PC-3 (cell line): ENCODE measurements at regions not wholly inside any gene's neighbourhood (a gene's known extent, or its start where the extent isn't known, plus 50 kb on each side); places are given as distances from the start of the nearest gene placed in this dataset.

Experiments used
- ATAC-seq: fragments of 200-7000 bp; cut with Tn5 transposase; 2 replicates; pipeline ENCODE4 v1.9.1; 2020; ENCODE audit warnings: mild to moderate bottlenecking, moderate library complexity
- BruUV-seq: library from RNA; stranded (reverse); fragments of 400-500 nt; replicated peaks from 2 replicates; lab custom pipeline; 2021; lab: Mats Ljungman, UMichigan
- CTCF ChIA-PET: fragments of 300-600 bp; sonication (Branson Sonifier 250); formaldehyde crosslinking; loops from one replicate; lab custom pipeline; 2022; ENCODE audit warnings: antibody characterized with exemption; lab: Charles Lee
- POLR2A ChIA-PET: fragments of 300-600 bp; sonication (Branson Sonifier 250); formaldehyde crosslinking; loops from one replicate; lab custom pipeline; 2022; ENCODE audit warnings: antibody characterized with exemption; ENCODE audit not compliant: unreplicated experiment; lab: Charles Lee
- DNase-seq: peaks from one replicate; pipeline ENCODE4 v3.0.0-alpha.2; 2015
- H2AFZ ChIP-seq: fragments of 300-600 bp; sonication (generic); 2 replicates; pipeline ENCODE4 v1.6.0; 2016; ENCODE audit warnings: antibody characterized with exemption, low read length
- H3F3A ChIP-seq: fragments of 300-600 bp; sonication (generic); one replicate; pipeline ENCODE4 v1.6.0; 2017; ENCODE audit warnings: antibody characterized with exemption, low read length, control low read depth, mild to moderate bottlenecking; ENCODE audit not compliant: unreplicated experiment
- H3K27ac ChIP-seq: fragments of 300-600 bp; sonication (generic); 2 replicates; pipeline ENCODE4 v1.5.1; 2016; ENCODE audit warnings: mild to moderate bottlenecking, low read length
- H3K27me3 ChIP-seq: fragments of 300-600 bp; sonication (generic); 2 replicates; pipeline ENCODE4 v1.6.1; 2016; ENCODE audit warnings: low read length, mixed read lengths
- H3K36me3 ChIP-seq: fragments of 300-600 bp; sonication (generic); 2 replicates; pipeline ENCODE4 v1.6.1; 2016; ENCODE audit warnings: low read depth, mixed run types, low read length, mixed read lengths
- H3K4me1 ChIP-seq: fragments of 300-600 bp; sonication (generic); 2 replicates; pipeline ENCODE4 v1.5.1; 2016; ENCODE audit warnings: low read length; ENCODE audit not compliant: insufficient read depth
- H3K4me2 ChIP-seq: fragments of 300-600 bp; sonication (generic); 2 replicates; pipeline ENCODE4 v1.6.0; 2016; ENCODE audit warnings: low read length
- H3K4me3 ChIP-seq: fragments of 300-600 bp; sonication (generic); 2 replicates; pipeline ENCODE4 v1.5.1; 2016; ENCODE audit warnings: mild to moderate bottlenecking, low read length, mixed read lengths
- H3K79me2 ChIP-seq: fragments of 300-600 bp; sonication (generic); 2 replicates; pipeline ENCODE4 v1.6.1; 2017; ENCODE audit warnings: low read length, mixed read lengths
- H3K9ac ChIP-seq: fragments of 300-600 bp; sonication (generic); 2 replicates; pipeline ENCODE4 v1.6.0; 2016; ENCODE audit warnings: mild to moderate bottlenecking, low read length
- H3K9me2 ChIP-seq: fragments of 300-600 bp; sonication (generic); replicated peaks from 2 replicates; pipeline ENCODE4 v1.6.1; 2016; ENCODE audit warnings: mixed run types, low read length, mixed read lengths
- H3K9me3 ChIP-seq: fragments of 300-600 bp; sonication (generic); 2 replicates; pipeline ENCODE4 v1.6.1; 2016; ENCODE audit warnings: low read length, mixed read lengths
- H4K20me1 ChIP-seq: fragments of 300-600 bp; sonication (generic); 2 replicates; pipeline ENCODE4 v1.6.1; 2016; ENCODE audit warnings: low read length, mixed read lengths
- EZH2 ChIP-seq: fragments of 300-600 bp; sonication (generic); IDR thresholded peaks from one replicate; pipeline ENCODE4 v1.6.1; 2017; ENCODE audit warnings: antibody characterized with exemption, mild to moderate bottlenecking, low read length; ENCODE audit not compliant: unreplicated experiment
- EZH2phosphoT487 ChIP-seq: fragments of 300-600 bp; sonication (generic); IDR thresholded peaks from 2 replicates; pipeline ENCODE4 v1.6.1; 2018; ENCODE audit warnings: mild to moderate bottlenecking, antibody characterized with exemption, low read length, borderline replicate concordance
- intact Hi-C: fragments of 100-400 bp; cut with micrococcal nuclease; formaldehyde crosslinking; loops from 2 replicates; pipeline ENCODE4 v1.9.0; 2023
- TF ChIP-seq, protein P1 (sequence below): fragments of 300-600 bp; sonication (generic); conservative IDR thresholded peaks from 2 replicates; pipeline ENCODE4 v1.5.1; 2017; ENCODE audit warnings: antibody characterized with exemption, low read depth, mild to moderate bottlenecking, low read length

DNA sequence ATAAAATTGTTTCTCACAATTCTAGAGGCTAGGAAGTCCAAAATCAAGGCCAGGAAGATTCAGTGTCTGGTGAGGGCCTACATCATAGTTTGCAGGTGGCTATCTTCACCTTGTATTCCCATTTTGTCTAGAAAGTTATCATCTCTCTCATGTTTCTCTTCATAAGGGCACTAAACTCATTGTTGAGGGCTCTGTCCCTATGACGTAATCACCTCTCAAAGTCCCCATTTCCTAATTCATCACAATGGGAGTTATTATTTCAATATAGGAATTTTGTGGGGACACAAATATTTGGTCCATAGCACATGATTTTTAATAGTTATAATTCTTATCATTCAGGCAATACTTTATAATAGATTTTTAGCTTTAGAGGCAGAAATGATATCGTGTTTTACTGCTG is 1509.2 kb upstream of the SEL1L start:
- ATAC-seq (no peak), DNase-seq (no peak)
- H3K27me3 ChIP-seq = no peaks in the 10 kb centered on the region
- H3K4me2 ChIP-seq = no peak overlapping the region
- H4K20me1 ChIP-seq = no peaks in the 10 kb centered on the region
- H3K4me1 ChIP-seq = no peaks in the 10 kb centered on the region
- no peak overlapping the region for H3K9ac ChIP-seq
- no peaks in the 10 kb centered on the region for H3K79me2 ChIP-seq
- H3K9me2 ChIP-seq = no peaks in the 10 kb centered on the region
- no peak overlapping the region for H2AFZ ChIP-seq
- H3F3A ChIP-seq = no peaks in the 10 kb centered on the region
- no peak overlapping the region for H3K4me3 ChIP-seq
- no peaks in the 10 kb centered on the region for H3K36me3 ChIP-seq
- ChIA-PET POLR2A (no interaction called here), CTCF (no interaction called here)
- no peak overlapping the region for H3K27ac ChIP-seq
- no TSS peak for BruUV-seq
- intact Hi-C loops = no loop called here
- TF ChIP-seq EZH2phosphoT487 (no peak), EZH2 (no peak)
- TF ChIP-seq, protein P1, sequence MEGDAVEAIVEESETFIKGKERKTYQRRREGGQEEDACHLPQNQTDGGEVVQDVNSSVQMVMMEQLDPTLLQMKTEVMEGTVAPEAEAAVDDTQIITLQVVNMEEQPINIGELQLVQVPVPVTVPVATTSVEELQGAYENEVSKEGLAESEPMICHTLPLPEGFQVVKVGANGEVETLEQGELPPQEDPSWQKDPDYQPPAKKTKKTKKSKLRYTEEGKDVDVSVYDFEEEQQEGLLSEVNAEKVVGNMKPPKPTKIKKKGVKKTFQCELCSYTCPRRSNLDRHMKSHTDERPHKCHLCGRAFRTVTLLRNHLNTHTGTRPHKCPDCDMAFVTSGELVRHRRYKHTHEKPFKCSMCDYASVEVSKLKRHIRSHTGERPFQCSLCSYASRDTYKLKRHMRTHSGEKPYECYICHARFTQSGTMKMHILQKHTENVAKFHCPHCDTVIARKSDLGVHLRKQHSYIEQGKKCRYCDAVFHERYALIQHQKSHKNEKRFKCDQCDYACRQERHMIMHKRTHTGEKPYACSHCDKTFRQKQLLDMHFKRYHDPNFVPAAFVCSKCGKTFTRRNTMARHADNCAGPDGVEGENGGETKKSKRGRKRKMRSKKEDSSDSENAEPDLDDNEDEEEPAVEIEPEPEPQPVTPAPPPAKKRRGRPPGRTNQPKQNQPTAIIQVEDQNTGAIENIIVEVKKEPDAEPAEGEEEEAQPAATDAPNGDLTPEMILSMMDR = no peak
- H3K9me3 ChIP-seq = peaks cover 18% of the 10 kb centered on the region

- intact Hi-C loops = no loop called here
- DNase-seq (no peak), ATAC-seq (no peak)
- Histone ChIP-seq H3K9me3 (peaks cover 14% of the 10 kb centered on the region), H2AFZ (no peak overlapping the region), H3K9me2 (no peaks in the 10 kb centered on the region), H3K9ac (no peak overlapping the region), H3K4me2 (no peak overlapping the region), H3K36me3 (no peaks in the 10 kb centered on the region), H3K27me3 (no peaks in the 10 kb centered on the region), H3K79me2 (no peaks in the 10 kb centered on the region), H3K4me3 (no peak overlapping the region), H3K27ac (no peak overlapping the region), H4K20me1 (no peaks in the 10 kb centered on the region), H3F3A (no peaks in the 10 kb centered on the region), H3K4me1 (no peaks in the 10 kb centered on the region)
- ChIA-PET POLR2A (no interaction called here), CTCF (no interaction called here)
- no TSS peak for BruUV-seq
- TF ChIP-seq, protein P1 = no peak
- TF ChIP-seq EZH2phosphoT487 (no peak), EZH2 (no peak)
Observed at GRCh38 chr14:83044001-83044400, 1510.3 kb upstream of the SEL1L start.

DNA sequence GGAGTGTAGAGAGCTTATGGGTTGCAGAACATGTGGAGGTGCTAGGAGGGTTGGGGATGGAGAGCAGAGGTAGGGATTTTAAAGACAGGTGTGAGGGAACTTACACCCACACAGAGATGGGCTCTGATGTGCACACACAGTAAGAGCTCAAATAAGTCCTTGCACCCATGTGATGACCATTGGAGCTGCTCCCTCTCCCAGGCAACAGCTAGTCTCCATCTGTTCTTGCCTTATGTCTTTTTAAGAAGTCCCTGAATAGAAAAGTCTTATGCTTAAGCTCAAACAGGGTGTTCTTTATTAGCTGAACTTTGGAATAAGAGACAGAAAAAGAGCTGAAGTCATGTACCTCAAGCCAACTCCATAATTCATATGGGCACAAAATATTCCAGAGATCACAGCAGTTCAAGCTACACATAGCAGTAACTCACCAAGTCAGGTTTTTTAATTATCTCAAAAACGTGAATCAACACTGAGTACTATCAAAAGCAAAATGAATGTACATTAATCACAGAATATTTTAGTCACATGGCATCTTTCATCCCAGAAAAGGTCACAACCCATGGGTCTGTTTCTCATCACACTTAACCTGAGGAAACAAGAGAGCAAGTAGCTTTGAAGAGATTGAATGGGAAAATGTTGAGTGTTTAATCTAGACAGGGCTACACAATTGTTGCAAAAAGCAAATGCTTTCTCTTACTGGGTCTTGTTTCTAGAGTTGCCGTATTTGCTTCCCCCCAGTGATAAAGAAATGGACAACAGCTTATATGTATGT is 1513.6 kb upstream of the SEL1L start:
- Histone ChIP-seq H3K9ac (no peak overlapping the region), H3K9me2 (no peaks in the 10 kb centered on the region), H3K4me1 (no peaks in the 10 kb centered on the region), H3K4me3 (no peak overlapping the region), H3K36me3 (no peaks in the 10 kb centered on the region), H4K20me1 (no peaks in the 10 kb centered on the region), H2AFZ (no peak overlapping the region), H3K9me3 (0 out of 2 replicates have a peak, but pooled peaks cover 6% of the 10 kb centered on the region), H3K27ac (no peak overlapping the region), H3K27me3 (no peaks in the 10 kb centered on the region), H3K4me2 (no peak overlapping the region), H3K79me2 (no peaks in the 10 kb centered on the region), H3F3A (no peaks in the 10 kb centered on the region)
- POLR2A ChIA-PET = no interaction called here
- CTCF ChIA-PET = no interaction called here
- intact Hi-C loops = no loop called here
- TF ChIP-seq, protein P1 = no peak
- TF ChIP-seq EZH2phosphoT487 = no peak
- no peak for TF ChIP-seq EZH2
- BruUV-seq = no TSS peak
- DNase-seq (no peak), ATAC-seq (no peak)
